ENCODE measurements at regions not wholly inside any gene's neighbourhood (a gene's known extent, or its start where the extent isn't known, plus 50 kb on each side); places are given as distances from the start of the nearest gene placed in this dataset.

GRCh38 chr15:66982816-66983215 is 82.6 kb upstream of the SMAD3 start:
- no peak overlapping the region for H3K27ac ChIP-seq (ENCODE audit: low read depth, low read length, poor library complexity, severe bottlenecking)
- TF ChIP-seq EZH2phosphoT487 (IDR thresholded peaks at IDR 0.05; ENCODE audit: borderline replicate concordance, low read depth, low read length) = no peak
- no peak for TF ChIP-seq CTCF (conservative IDR thresholded peaks at IDR 0.05; ENCODE audit: low read length)

GRCh38 chr15:66985653-66986052 is 79.7 kb upstream of the SMAD3 start:
- H3K9me2 ChIP-seq (ENCODE audit: insufficient read depth, low read length) = no peaks in the 10 kb centered on the region
- H3K9me3 ChIP-seq (ENCODE audit: low read length) = no peaks in the 10 kb centered on the region
- DNase-seq (ENCODE audit: low spot score) = no peak
- H3K79me2 ChIP-seq (ENCODE audit: insufficient read depth, low read depth, low read length) = no peaks in the 10 kb centered on the region
- H3K27ac ChIP-seq (ENCODE audit: low read depth, low read length, poor library complexity, severe bottlenecking) = no peak overlapping the region
- no TSS peak for BruUV-seq (replicated peaks)
- H2AFZ ChIP-seq (ENCODE audit: low read length) = no peak overlapping the region
- no peaks in the 10 kb centered on the region for H3K36me3 ChIP-seq (ENCODE audit: insufficient read depth, low read length)
- intact Hi-C loops (cut with micrococcal nuclease; ENCODE audit: unreplicated experiment) = no loop called here
- H4K20me1 ChIP-seq (ENCODE audit: insufficient read depth, low read length) = no peaks in the 10 kb centered on the region
- no peak overlapping the region for H3K4me2 ChIP-seq (ENCODE audit: low read length)
- H3K4me1 ChIP-seq (ENCODE audit: insufficient read depth, low read length, poor library complexity, severe bottlenecking) = no peaks in the 10 kb centered on the region
- ChIA-PET POLR2A (no interaction called here), CTCF (ENCODE audit: unreplicated experiment) (no interaction called here)
- no peak overlapping the region for H3K4me3 ChIP-seq (ENCODE audit: low read depth, low read length, poor library complexity, severe bottlenecking)
- no peak for TF ChIP-seq EZH2phosphoT487 (IDR thresholded peaks at IDR 0.05; ENCODE audit: borderline replicate concordance, low read depth, low read length)
- no peak for TF ChIP-seq CTCF (conservative IDR thresholded peaks at IDR 0.05; ENCODE audit: low read length)

More at GRCh38 chr15:66982816-66983215, 82.6 kb upstream of the SMAD3 start:
- DNase-seq (ENCODE audit: low spot score) = no peak
- H3K9me2 ChIP-seq (ENCODE audit: insufficient read depth, low read length) = no peaks in the 10 kb centered on the region
- H3K36me3 ChIP-seq (ENCODE audit: insufficient read depth, low read length) = no peaks in the 10 kb centered on the region
- POLR2A ChIA-PET = no interaction called here
- BruUV-seq (replicated peaks) = no TSS peak
- H2AFZ ChIP-seq (ENCODE audit: low read length) = no peak overlapping the region
- no peaks in the 10 kb centered on the region for H3K9me3 ChIP-seq (ENCODE audit: low read length)
- H3K4me2 ChIP-seq (ENCODE audit: low read length) = no peak overlapping the region
- CTCF ChIA-PET (ENCODE audit: unreplicated experiment) = no interaction called here
- no peaks in the 10 kb centered on the region for H4K20me1 ChIP-seq (ENCODE audit: insufficient read depth, low read length)
- intact Hi-C loops (cut with micrococcal nuclease; ENCODE audit: unreplicated experiment) = no loop called here
- no peaks in the 10 kb centered on the region for H3K4me1 ChIP-seq (ENCODE audit: insufficient read depth, low read length, poor library complexity, severe bottlenecking)
- no peaks in the 10 kb centered on the region for H3K79me2 ChIP-seq (ENCODE audit: insufficient read depth, low read depth, low read length)
- no peak overlapping the region for H3K4me3 ChIP-seq (ENCODE audit: low read depth, low read length, poor library complexity, severe bottlenecking)

- Histone ChIP-seq H3K27ac (ENCODE audit: low read depth, low read length, poor library complexity, severe bottlenecking) (no peak overlapping the region), H3K4me3 (ENCODE audit: low read depth, low read length, poor library complexity, severe bottlenecking) (no peak overlapping the region), H2AFZ (ENCODE audit: low read length) (no peak overlapping the region), H3K36me3 (ENCODE audit: insufficient read depth, low read length) (no peaks in the 10 kb centered on the region), H3K79me2 (ENCODE audit: insufficient read depth, low read depth, low read length) (no peaks in the 10 kb centered on the region), H3K4me2 (ENCODE audit: low read length) (no peak overlapping the region), H3K9me2 (ENCODE audit: insufficient read depth, low read length) (no peaks in the 10 kb centered on the region), H3K9me3 (ENCODE audit: low read length) (no peaks in the 10 kb centered on the region), H3K4me1 (ENCODE audit: insufficient read depth, low read length, poor library complexity, severe bottlenecking) (no peaks in the 10 kb centered on the region), H4K20me1 (ENCODE audit: insufficient read depth, low read length) (no peaks in the 10 kb centered on the region)
- DNase-seq (ENCODE audit: low spot score) = no peak
- intact Hi-C loops (cut with micrococcal nuclease; ENCODE audit: unreplicated experiment) = no loop called here
- ChIA-PET POLR2A (interaction anchor here (1.1 kb wide), 1 partner anchor 96 kb away, joined by 3 read pairs; no protein-coding TSS in a partner anchor), CTCF (ENCODE audit: unreplicated experiment) (no interaction called here)
- no TSS peak for BruUV-seq (replicated peaks)
- no peak for TF ChIP-seq EZH2phosphoT487 (IDR thresholded peaks at IDR 0.05; ENCODE audit: borderline replicate concordance, low read depth, low read length)
- TF ChIP-seq CTCF (conservative IDR thresholded peaks at IDR 0.05; ENCODE audit: low read length) = no peak
These were observed 78.5 kb upstream of the SMAD3 start for GRCh38 chr15:66986951-66987350.

Measured in OCI-LY7 (cell line).